H9 (cell line): ENCODE measurements at regions not wholly inside any gene's neighbourhood (a gene's known extent, or its start where the extent isn't known, plus 50 kb on each side); places are given as distances from the start of the nearest gene placed in this dataset.

Experiments
- DNase-seq: peaks from one replicate; pipeline ENCODE4 v3.0.0-alpha.2; 2017
- H2AFZ ChIP-seq: one replicate; pipeline ENCODE4 v1.6.1; 2013; ENCODE audit warnings: mild to moderate bottlenecking, low read length, control low read depth, moderate library complexity
- H2AK5ac ChIP-seq: 2 replicates; pipeline ENCODE4 v1.6.1; 2013; ENCODE audit warnings: low read length, control low read depth, mixed read lengths; ENCODE audit not compliant: insufficient read length
- H2BK120ac ChIP-seq: one replicate; pipeline ENCODE4 v1.6.1; 2013; ENCODE audit warnings: low read depth, mild to moderate bottlenecking, low read length, control low read depth, inconsistent platforms; ENCODE audit not compliant: poor library complexity, severe bottlenecking
- H2BK12ac ChIP-seq: 2 replicates; pipeline ENCODE4 v1.6.1; 2013; ENCODE audit warnings: low read length, control low read depth, mixed read lengths, low read depth; ENCODE audit not compliant: insufficient read length
- H2BK15ac ChIP-seq: 2 replicates; pipeline ENCODE4 v1.6.1; 2013; ENCODE audit warnings: low read depth, low read length, control low read depth
- H2BK20ac ChIP-seq: one replicate; pipeline ENCODE4 v1.6.1; 2013; ENCODE audit warnings: low read depth, mild to moderate bottlenecking, low read length, control low read depth, inconsistent platforms; ENCODE audit not compliant: poor library complexity, severe bottlenecking
- H2BK5ac ChIP-seq: 2 replicates; pipeline ENCODE4 v1.6.1; 2013; ENCODE audit warnings: low read length, control low read depth, mixed read lengths; ENCODE audit not compliant: insufficient read length
- H3K14ac ChIP-seq: 2 replicates; pipeline ENCODE4 v1.6.1; 2013; ENCODE audit warnings: low read length, control low read depth; ENCODE audit not compliant: insufficient read depth
- H3K18ac ChIP-seq: 2 replicates; pipeline ENCODE4 v1.6.1; 2013; ENCODE audit warnings: low read depth, mild to moderate bottlenecking, mixed read lengths, low read length, control low read depth; ENCODE audit not compliant: insufficient read length
- H3K23ac ChIP-seq: 2 replicates; pipeline ENCODE4 v1.6.1; 2013; ENCODE audit warnings: low read length, control low read depth, mixed read lengths, low read depth; ENCODE audit not compliant: insufficient read length
- H3K23me2 ChIP-seq: 2 replicates; pipeline ENCODE4 v1.6.1; 2013; ENCODE audit warnings: low read depth, mild to moderate bottlenecking, mixed read lengths, low read length, control low read depth; ENCODE audit not compliant: insufficient read length, poor library complexity, severe bottlenecking
- H3K27ac ChIP-seq: 2 replicates; pipeline ENCODE4 v1.5.1; 2013; ENCODE audit warnings: low read length, control low read depth, mixed read lengths, low read depth; ENCODE audit not compliant: insufficient read length
- H3K27me3 ChIP-seq: 2 replicates; pipeline ENCODE4 v1.6.1; 2013; ENCODE audit warnings: low read length, control low read depth, inconsistent platforms; ENCODE audit not compliant: insufficient read depth
- H3K4ac ChIP-seq: 2 replicates; pipeline ENCODE4 v1.6.1; 2013; ENCODE audit warnings: low read depth, mild to moderate bottlenecking, control low read depth, inconsistent platforms, low read length, moderate library complexity
- H3K4me1 ChIP-seq: 2 replicates; pipeline ENCODE4 v1.6.1; 2013; ENCODE audit warnings: low read length, control low read depth, inconsistent platforms; ENCODE audit not compliant: insufficient read depth
- H3K4me2 ChIP-seq: 2 replicates; pipeline ENCODE4 v1.6.1; 2013; ENCODE audit warnings: low read length, control low read depth, mixed read lengths; ENCODE audit not compliant: insufficient read length, insufficient read depth
- H3K56ac ChIP-seq: 2 replicates; pipeline ENCODE4 v1.6.1; 2013; ENCODE audit warnings: low read depth, mild to moderate bottlenecking, mixed read lengths, low read length, control low read depth; ENCODE audit not compliant: insufficient read length
- H3K79me1 ChIP-seq: 2 replicates; pipeline ENCODE4 v1.6.1; 2013; ENCODE audit warnings: low read depth, mild to moderate bottlenecking, moderate library complexity, low read length, control low read depth, inconsistent platforms; ENCODE audit not compliant: insufficient read depth, poor library complexity, severe bottlenecking
- H3K79me2 ChIP-seq: 2 replicates; pipeline ENCODE4 v1.6.1; 2013; ENCODE audit warnings: low read length, control low read depth, inconsistent platforms; ENCODE audit not compliant: insufficient read depth
- H3K9ac ChIP-seq: 2 replicates; pipeline ENCODE4 v1.6.1; 2013; ENCODE audit warnings: low read length, control low read depth, mixed read lengths; ENCODE audit not compliant: insufficient read length; ENCODE audit errors: extremely low read depth
- H3K9me3 ChIP-seq: one replicate; pipeline ENCODE4 v1.6.1; 2013; ENCODE audit warnings: low read depth, low read length, inconsistent platforms; ENCODE audit not compliant: control insufficient read depth
- H3T11ph ChIP-seq: one replicate; pipeline ENCODE4 v1.6.1; 2013; ENCODE audit warnings: mild to moderate bottlenecking, low read length, control low read depth, inconsistent platforms
- H4K20me1 ChIP-seq: one replicate; pipeline ENCODE4 v1.6.1; 2013; ENCODE audit not compliant: control insufficient read depth, insufficient read length, insufficient read depth
- H4K5ac ChIP-seq: 2 replicates; pipeline ENCODE4 v1.6.1; 2013; ENCODE audit warnings: low read depth, mild to moderate bottlenecking, mixed read lengths, low read length, control low read depth; ENCODE audit not compliant: insufficient read length
- H4K8ac ChIP-seq: replicated peaks from 2 replicates; pipeline ENCODE4 v1.6.1; 2013; ENCODE audit warnings: low read length, control low read depth, mixed read lengths, low read depth; ENCODE audit not compliant: insufficient read length
- H4K91ac ChIP-seq: 2 replicates; pipeline ENCODE4 v1.6.1; 2013; ENCODE audit warnings: low read depth, mild to moderate bottlenecking, moderate library complexity, mixed read lengths, low read length, control low read depth; ENCODE audit not compliant: insufficient read length
- H3K27ac Mint-ChIP-seq, 3 experiments: 2 replicates in 2 of 3; 3 replicates in 1 of 3; pipeline ENCODE4 v1.8.0; 2020 to 2021; ENCODE audit warnings: mixed read lengths in 3 of 3, mild to moderate bottlenecking in 1 of 3, moderate library complexity in 1 of 3
- H3K27me3 Mint-ChIP-seq: 2 replicates; pipeline ENCODE4 v1.8.0; 2021; ENCODE audit warnings: low read depth, mild to moderate bottlenecking, moderate library complexity, mixed read lengths
- H3K36me3 Mint-ChIP-seq, 3 experiments: 2 replicates in 2 of 3; 3 replicates in 1 of 3; pipeline ENCODE4 v1.8.0; 2020 to 2021; ENCODE audit warnings: low read depth in 3 of 3, mixed read lengths in 3 of 3; ENCODE audit not compliant: insufficient read depth in 1 of 3
- H3K4me1 Mint-ChIP-seq, 2 experiments: 2 replicates each; pipeline ENCODE4 v1.8.0; 2020; ENCODE audit warnings: mixed read lengths in 2 of 2
- H3K4me3 Mint-ChIP-seq, 2 experiments: 2 replicates in 1 of 2; 3 replicates in 1 of 2; pipeline ENCODE4 v1.8.0; 2020 to 2021; ENCODE audit warnings: mild to moderate bottlenecking in 2 of 2, mixed read lengths in 2 of 2, moderate library complexity in 1 of 2
- H3K9me3 Mint-ChIP-seq, 2 experiments: 2 replicates in 1 of 2; 3 replicates in 1 of 2; pipeline ENCODE4 v1.8.0; 2020; ENCODE audit warnings: mild to moderate bottlenecking in 2 of 2, mixed read lengths in 2 of 2, moderate library complexity in 1 of 2
- CTCF ChIP-seq: fragments of 200-600 bp; sonication (generic); conservative IDR thresholded peaks from 3 replicates; pipeline ENCODE4 v1.8.0; 2021; ENCODE audit warnings: antibody characterized with exemption, mild to moderate bottlenecking
- WGBS: extraction: QIAGEN DNeasy Blood & Tissue Kit; methylation state at CpG from one replicate; pipeline ENCODE4 v1.1.7; 2013; ENCODE audit warnings: missing lambda C conversion rate, low lambda C conversion rate, mixed read lengths; ENCODE audit not compliant: insufficient read length; ENCODE audit errors: extremely low coverage; 5-methylcytosine and 5-hydroxymethylcytosine counted together

GRCh38 chr20:61053487-61053886 is 198.6 kb upstream of the CDH4 start:
- Histone ChIP-seq H3K27ac (no peak overlapping the region), H2BK12ac (no peak overlapping the region), H3K23ac (no peak overlapping the region), H3K18ac (no peak overlapping the region), H3K23me2 (no peaks in the 10 kb centered on the region), H4K91ac (no peak overlapping the region), H2BK5ac (no peak overlapping the region), H2BK20ac (no peak overlapping the region), H3K56ac (no peak overlapping the region), H3T11ph (no peak overlapping the region), H2AFZ (no peak overlapping the region), H3K4me2 (no peak overlapping the region), H2BK15ac (no peak overlapping the region), H3K79me1 (no peaks in the 10 kb centered on the region), H3K9ac (no peak overlapping the region), H3K4me1 (no peaks in the 10 kb centered on the region), H3K14ac (no peak overlapping the region), H3K4ac (no peak overlapping the region), H2BK120ac (no peak overlapping the region), H3K27me3 (no peaks in the 10 kb centered on the region; the same call in 1 of the 2 replicates), H3K79me2 (no peaks in the 10 kb centered on the region), H4K8ac (no peak overlapping the region), H3K9me3 (no peaks in the 10 kb centered on the region), H4K5ac (no peak overlapping the region), H4K20me1 (no peaks in the 10 kb centered on the region), H2AK5ac (no peak overlapping the region)
- Mint-ChIP-seq H3K27ac (no peak overlapping the region), H3K36me3 (no peaks in the 10 kb centered on the region), H3K4me3 (no peak overlapping the region), H3K9me3 (peaks cover 0 to 2% of the 10 kb centered on the region in 2 experiments; a peak in 2 of 5 replicates), H3K27me3 (peaks cover 73% of the 10 kb centered on the region), H3K4me1 (peaks cover 9 to 11% of the 10 kb centered on the region in 2 experiments)
- DNase-seq: no peak
- TF ChIP-seq CTCF: no peak
- no CpG with 5 or more reads among the region's 4 CpGs for WGBS
